Fibroblast of lung (primary cell): ENCODE measurements at regions not wholly inside any gene's neighbourhood (a gene's known extent, or its start where the extent isn't known, plus 50 kb on each side); places are given as distances from the start of the nearest gene placed in this dataset.

Source experiments
- DNase-seq, 2 donors: peaks; one replicate each; pipeline versions ENCODE4 v3.0.0 to v3.0.0-alpha.2; 2010; ENCODE audit warnings: low read depth in 2 of 2
- H2AFZ ChIP-seq: 2 replicates; pipeline ENCODE4 v1.5.1; 2012; ENCODE audit warnings: low read length, control low read depth, inconsistent platforms
- H3K27ac ChIP-seq: 2 replicates; pipeline ENCODE4 v1.5.1; 2011; ENCODE audit warnings: low read length, control low read depth; ENCODE audit not compliant: insufficient read depth
- H3K27me3 ChIP-seq: 2 replicates; pipeline ENCODE4 v1.5.1; 2011; ENCODE audit warnings: mild to moderate bottlenecking, low read length; ENCODE audit not compliant: control insufficient read depth, insufficient read depth
- H3K36me3 ChIP-seq: 2 replicates; pipeline ENCODE4 v1.5.1; 2011; ENCODE audit warnings: low read length; ENCODE audit not compliant: control insufficient read depth, insufficient read depth
- H3K4me1 ChIP-seq: 2 replicates; pipeline ENCODE4 v1.5.1; 2011; ENCODE audit warnings: low read length; ENCODE audit not compliant: control insufficient read depth, insufficient read depth; ENCODE audit errors: extremely low read depth
- H3K4me2 ChIP-seq: 2 replicates; pipeline ENCODE4 v1.5.1; 2011; ENCODE audit warnings: low read length, control low read depth; ENCODE audit not compliant: insufficient read depth; ENCODE audit errors: extremely low read depth
- H3K4me3 ChIP-seq, 4 experiments: fragments of 200-600 bp in 1 of 4; sonication (generic) in 1 of 4; replicated peaks in 1 of 4; 2 replicates each; pipeline ENCODE4 v1.5.1; 2011 to 2016; ENCODE audit warnings: low read length in 4 of 4, low read depth in 3 of 4, mild to moderate bottlenecking in 3 of 4, control low read depth in 2 of 4, inconsistent platforms in 1 of 4, mixed read lengths in 1 of 4; ENCODE audit not compliant: insufficient read depth in 1 of 4; ENCODE audit errors: control extremely low read depth in 1 of 4
- H3K79me2 ChIP-seq: 2 replicates; pipeline ENCODE4 v1.5.1; 2012; ENCODE audit warnings: mild to moderate bottlenecking, low read length, inconsistent platforms; ENCODE audit not compliant: control insufficient read depth, insufficient read depth
- H3K9ac ChIP-seq: 2 replicates; pipeline ENCODE4 v1.5.1; 2011; ENCODE audit warnings: mild to moderate bottlenecking, low read length, control low read depth; ENCODE audit not compliant: insufficient read depth
- H3K9me3 ChIP-seq: 2 replicates; pipeline ENCODE4 v1.5.1; 2012; ENCODE audit warnings: low read depth, low read length; ENCODE audit not compliant: control insufficient read depth, insufficient read depth
- H4K20me1 ChIP-seq: 2 replicates; pipeline ENCODE4 v1.5.1; 2011; ENCODE audit warnings: low read length; ENCODE audit not compliant: control insufficient read depth, insufficient read depth; ENCODE audit errors: extremely low read depth
- CTCF ChIP-seq, 2 donors: IDR thresholded peaks in 1 of 2; conservative IDR thresholded peaks in 1 of 2; 1 replicate in 1 of 2; 2 replicates in 1 of 2; pipeline ENCODE4 v1.5.1; 2011 to 2012; ENCODE audit warnings: low read length in 2 of 2, control low read depth in 1 of 2, inconsistent platforms in 1 of 2, low read depth in 1 of 2, mild to moderate bottlenecking in 1 of 2
- EZH2 ChIP-seq: IDR thresholded peaks from 2 replicates; pipeline ENCODE4 v1.5.1; 2012; ENCODE audit warnings: low read length, control low read depth, mild to moderate bottlenecking; ENCODE audit errors: missing control alignments

DNA sequence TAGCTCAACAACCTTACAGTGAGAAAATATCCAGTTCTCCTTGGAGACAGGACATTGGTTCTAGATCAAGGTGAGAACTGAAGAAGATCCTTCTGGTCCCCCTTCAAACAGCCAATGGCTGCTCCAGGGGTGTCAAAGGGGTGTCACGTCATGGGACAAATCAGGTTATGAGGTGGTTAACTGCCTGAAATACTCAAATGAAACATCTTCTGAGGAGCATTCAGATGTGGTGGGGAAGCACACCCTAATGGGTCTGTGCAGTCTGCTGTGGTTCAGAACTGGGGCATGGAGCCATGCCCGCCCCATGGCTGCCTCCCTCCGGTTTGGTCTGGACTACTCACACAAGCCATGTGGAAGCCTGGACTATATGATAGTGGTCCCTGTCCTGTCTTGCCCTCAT lies 52.4 kb upstream of the PARP11 start:
- H3K4me3 ChIP-seq, result no peak overlapping the region
- peaks cover 3% of the 10 kb centered on the region for H3K27me3 ChIP-seq
- DNase-seq, result no peak

DNA sequence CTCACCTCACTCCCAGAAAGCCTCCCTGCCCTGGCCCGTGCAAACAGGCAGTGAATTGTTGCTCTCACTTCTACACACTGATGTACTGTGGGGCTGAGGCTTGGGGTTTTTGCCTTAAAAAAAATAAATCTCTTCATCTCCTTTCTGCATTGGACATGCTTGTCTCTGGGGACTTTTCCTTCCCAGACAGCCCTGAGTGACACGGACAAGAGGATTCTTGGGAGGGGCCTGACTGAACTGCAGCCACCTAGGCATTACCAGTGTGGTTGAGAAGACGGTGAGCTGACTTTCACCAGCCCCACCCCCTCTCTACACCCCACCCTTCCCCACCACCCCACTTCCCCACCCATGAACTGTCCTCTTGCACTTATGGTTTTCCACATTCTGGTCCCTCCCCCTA lies 51.6 kb upstream of the PARP11 start:
- Histone ChIP-seq H3K36me3 (no peaks in the 10 kb centered on the region), H3K4me3 (no peak overlapping the region), H3K4me2 (no peak overlapping the region), H3K27me3 (peaks cover 3% of the 10 kb centered on the region), H4K20me1 (no peaks in the 10 kb centered on the region), H2AFZ (no peak overlapping the region), H3K79me2 (no peaks in the 10 kb centered on the region), H3K9ac (no peak overlapping the region), H3K27ac (no peak overlapping the region), H3K4me1 (no peaks in the 10 kb centered on the region), H3K9me3 (no peaks in the 10 kb centered on the region)
- DNase-seq, result no peak
- no peak for TF ChIP-seq CTCF (conservative IDR thresholded peaks at IDR 0.05 in 1 of 2, IDR thresholded peaks at IDR 0.05 in 1 of 2; ENCODE audit: low read depth in 1 of 2, low read length in 2 of 2)
- TF ChIP-seq EZH2, result no peak

More for the DNA sequence above, 52.4 kb upstream of the PARP11 start:
- Histone ChIP-seq H4K20me1 (no peaks in the 10 kb centered on the region), H3K4me2 (no peak overlapping the region), H3K79me2 (no peaks in the 10 kb centered on the region), H3K36me3 (no peaks in the 10 kb centered on the region), H3K9me3 (no peaks in the 10 kb centered on the region), H2AFZ (no peak overlapping the region), H3K9ac (no peak overlapping the region), H3K4me1 (no peaks in the 10 kb centered on the region), H3K27ac (no peak overlapping the region)
- TF ChIP-seq CTCF (conservative IDR thresholded peaks at IDR 0.05 in 1 of 2, IDR thresholded peaks at IDR 0.05 in 1 of 2; ENCODE audit: low read depth in 1 of 2, low read length in 2 of 2), result no peak
- TF ChIP-seq EZH2, result no peak

DNA sequence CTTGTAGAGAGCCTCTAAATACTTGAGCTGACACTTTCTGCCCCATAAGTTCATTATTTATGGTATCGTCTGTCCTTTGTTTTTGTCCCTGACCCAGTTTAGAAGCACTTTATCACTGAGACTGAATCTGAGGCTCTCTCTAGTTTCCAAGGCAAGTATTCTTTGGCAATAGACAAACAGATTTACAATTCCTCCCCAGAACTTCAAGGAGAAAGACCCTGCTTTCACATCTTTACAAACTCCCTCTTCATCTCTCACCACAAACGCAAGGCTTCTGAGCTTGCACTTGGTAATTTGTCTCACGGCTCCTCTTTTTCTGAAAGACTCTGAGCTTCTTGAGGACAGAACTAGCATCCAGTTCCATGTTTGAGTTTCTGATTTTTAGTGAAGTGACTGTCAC lies 49.8 kb upstream of the PARP11 start:
- H3K9me3 ChIP-seq, result no peaks in the 10 kb centered on the region
- H3K4me1 ChIP-seq, result no peaks in the 10 kb centered on the region
- H3K4me2 ChIP-seq, result no peak overlapping the region
- no peak overlapping the region for H3K9ac ChIP-seq
- peaks cover 3% of the 10 kb centered on the region for H3K27me3 ChIP-seq
- no peak overlapping the region for H2AFZ ChIP-seq
- H3K36me3 ChIP-seq, result no peaks in the 10 kb centered on the region
- no peak overlapping the region for H3K4me3 ChIP-seq
- no peak overlapping the region for H3K27ac ChIP-seq
- no peak for DNase-seq
- no peaks in the 10 kb centered on the region for H3K79me2 ChIP-seq
- no peak for TF ChIP-seq CTCF (conservative IDR thresholded peaks at IDR 0.05 in 1 of 2, IDR thresholded peaks at IDR 0.05 in 1 of 2; ENCODE audit: low read depth in 1 of 2, low read length in 2 of 2)
- no peak for TF ChIP-seq EZH2
- H4K20me1 ChIP-seq, result no peaks in the 10 kb centered on the region
